A549 (cell line): ENCODE measurements at regions not wholly inside any gene's neighbourhood (a gene's known extent, or its start where the extent isn't known, plus 50 kb on each side); places are given as distances from the start of the nearest gene placed in this dataset.
"Not testable (repeated sequence)": the region's sequence is repeated elsewhere in the genome, so short reads cannot be mapped to it uniquely, and the experiment has no call there.

ENCODE experiments used
- ATAC-seq, 2 experiments: fragments of 200-7000 bp in 1 of 2; fragments of >200 bp in 1 of 2; cut with Nextera tagmentation in 1 of 2; cut with Tn5 transposase in 1 of 2; 3 replicates each; pipeline versions ENCODE4 v1.8.0 to v1.9.1; 2018 to 2020; ENCODE audit warnings: mild to moderate bottlenecking in 1 of 2, moderate library complexity in 1 of 2
- CTCF ChIA-PET: fragments of 300-600 bp; sonication (Branson Sonifier 250); formaldehyde crosslinking; extraction: SDS; loops from one replicate; lab custom pipeline; 2021; ENCODE audit warnings: antibody characterized with exemption, inconsistent platforms; lab: Yijun Ruan, JAX
- POLR2A ChIA-PET: fragments of 350-600 bp; formaldehyde crosslinking; extraction: SDS; loops from one replicate; lab custom pipeline; 2021; ENCODE audit warnings: antibody characterized with exemption, inconsistent platforms; lab: Yijun Ruan, JAX
- DNase-seq, 2 experiments: peaks; one replicate each; pipeline versions ENCODE4 v3.0.0 to v3.0.0-alpha.2; 2011 to 2016; ENCODE audit warnings: low read depth in 1 of 2, low spot score in 1 of 2
- FAIRE-seq: peaks from 2 replicates; lab custom pipeline; 2011; peaks lifted over from hg19 to GRCh38; lab: Jason Lieb, UNC
- H3K27ac ChIP-seq, 2 experiments: fragments of >200 bp; sonication (Bioruptor Twin); formaldehyde crosslinking; 3 replicates each; pipeline ENCODE4 v1.5.1; 2016 to 2017
- H3K4me1 ChIP-seq: fragments of >200 bp; sonication (Bioruptor Twin); formaldehyde crosslinking; 3 replicates; pipeline ENCODE4 v1.6.1; 2016
- H3K4me2 ChIP-seq: fragments of >200 bp; sonication (Bioruptor Twin); formaldehyde crosslinking; 3 replicates; pipeline ENCODE4 v1.6.1; 2016
- H3K4me3 ChIP-seq: fragments of >200 bp; sonication (Bioruptor Twin); formaldehyde crosslinking; 3 replicates; pipeline ENCODE4 v1.5.1; 2016
- H3K9me3 ChIP-seq: fragments of >200 bp; sonication (Bioruptor Twin); formaldehyde crosslinking; 3 replicates; pipeline ENCODE4 v1.6.1; 2016
- EHF ChIP-seq: fragments of 250-450 bp; sonication (Bioruptor Pico); IDR thresholded peaks from 2 replicates; pipeline ENCODE4 v1.5.0; 2020; ENCODE audit warnings: mild to moderate bottlenecking
- EHMT2 ChIP-seq: fragments of 200-600 bp; sonication (generic); IDR thresholded peaks from 2 replicates; pipeline ENCODE4 v1.6.1; 2016; ENCODE audit warnings: antibody characterized with exemption, low read depth, mild to moderate bottlenecking, moderate library complexity
- EP300 ChIP-seq, 2 experiments: fragments of >200 bp; sonication (Bioruptor Twin); formaldehyde crosslinking; IDR thresholded peaks; 2 replicates in 1 of 2; 3 replicates in 1 of 2; pipeline ENCODE4 v1.6.1; 2016 to 2017
- ESRRA ChIP-seq: fragments of 150-350 bp; IDR thresholded peaks from 2 replicates; pipeline ENCODE4 v1.6.1; 2014; ENCODE audit warnings: mild to moderate bottlenecking, low read length, borderline replicate concordance
- FOSL2 ChIP-seq, 2 experiments: fragments of 450-650 bp in 1 of 2; fragments of >200 bp in 1 of 2; sonication (Bioruptor Twin) in 1 of 2; formaldehyde crosslinking; IDR thresholded peaks; 2 replicates each; pipeline versions ENCODE4 v1.5.0 to v1.6.1; 2016 to 2020; ENCODE audit warnings: mild to moderate bottlenecking in 1 of 2, moderate library complexity in 1 of 2
- FOXS1 ChIP-seq: fragments of 250-450 bp; sonication (Bioruptor Pico); IDR thresholded peaks from 2 replicates; pipeline ENCODE4 v1.5.0; 2020; ENCODE audit warnings: mild to moderate bottlenecking, moderate library complexity
- GATA3 ChIP-seq: IDR thresholded peaks from 2 replicates; pipeline ENCODE4 v1.6.1; 2012; ENCODE audit warnings: borderline replicate concordance
- HDAC2 ChIP-seq: fragments of 200-600 bp; sonication (generic); IDR thresholded peaks from 2 replicates; pipeline ENCODE4 v1.6.1; 2016
- HOXB5 ChIP-seq: fragments of 250-450 bp; sonication (Bioruptor Pico); IDR thresholded peaks from 2 replicates; pipeline ENCODE4 v1.5.0; 2020; ENCODE audit warnings: mild to moderate bottlenecking, moderate library complexity
- JUNB ChIP-seq: fragments of >200 bp; sonication (Bioruptor Twin); formaldehyde crosslinking; IDR thresholded peaks from 2 replicates; pipeline ENCODE4 v1.6.1; 2016
- KDM1A ChIP-seq: fragments of 200-600 bp; sonication (generic); IDR thresholded peaks from 2 replicates; pipeline ENCODE4 v1.6.1; 2016; ENCODE audit warnings: low read depth, mild to moderate bottlenecking
- NFE2L2 ChIP-seq: fragments of 150-350 bp; conservative IDR thresholded peaks from 2 replicates; pipeline ENCODE4 v1.6.1; 2014; ENCODE audit warnings: low read length
- NR3C1 ChIP-seq: fragments of >200 bp; sonication (Bioruptor Twin); formaldehyde crosslinking; IDR thresholded peaks from 3 replicates; pipeline ENCODE4 v1.6.1; 2017
- PHF8 ChIP-seq: fragments of 200-600 bp; sonication (generic); IDR thresholded peaks from 2 replicates; pipeline ENCODE4 v1.6.1; 2016; ENCODE audit warnings: low read depth, mild to moderate bottlenecking, antibody characterized with exemption, moderate library complexity, borderline replicate concordance
- RARB ChIP-seq: fragments of 250-450 bp; sonication (Bioruptor Pico); IDR thresholded peaks from 2 replicates; pipeline ENCODE4 v1.8.0; 2021; ENCODE audit warnings: mild to moderate bottlenecking, moderate library complexity
- SREBF2 ChIP-seq: fragments of 450-650 bp; IDR thresholded peaks from 2 replicates; pipeline ENCODE4 v1.6.1; 2014; ENCODE audit warnings: mild to moderate bottlenecking, moderate library complexity
- TFCP2L1 ChIP-seq: fragments of 250-450 bp; sonication (Bioruptor Pico); IDR thresholded peaks from 2 replicates; pipeline ENCODE4 v1.5.0; 2021; ENCODE audit warnings: mild to moderate bottlenecking
- ZFP36 ChIP-seq: fragments of 450-650 bp; IDR thresholded peaks from 2 replicates; pipeline ENCODE4 v1.6.1; 2014; ENCODE audit warnings: borderline replicate concordance; ENCODE audit not compliant: partially characterized antibody
- ZSCAN20 ChIP-seq: fragments of 250-450 bp; sonication (Bioruptor Pico); IDR thresholded peaks from 2 replicates; pipeline ENCODE4 v1.8.0; 2022; ENCODE audit warnings: mild to moderate bottlenecking, moderate library complexity
- WGBS: methylation state at CpG from one replicate; pipeline ENCODE4 v1.1.6; 2017; ENCODE audit errors: missing lambda C conversion rate; 5-methylcytosine and 5-hydroxymethylcytosine counted together
- TF ChIP-seq, protein P1 (sequence below): fragments of >200 bp; sonication (Bioruptor Twin); formaldehyde crosslinking; IDR thresholded peaks from 3 replicates; pipeline ENCODE4 v1.6.1; 2016
- TF ChIP-seq, protein P2 (sequence below): fragments of >200 bp; sonication (Bioruptor Twin); formaldehyde crosslinking; IDR thresholded peaks from 2 replicates; pipeline ENCODE4 v1.6.1; 2016
- TF ChIP-seq, protein P3 (sequence below): fragments of 250-450 bp; sonication (Bioruptor Pico); IDR thresholded peaks from 2 replicates; pipeline ENCODE4 v1.5.0; 2021; ENCODE audit warnings: mild to moderate bottlenecking, moderate library complexity, borderline replicate concordance
- TF ChIP-seq, protein P4 (sequence below): fragments of 250-450 bp; sonication (Bioruptor Pico); IDR thresholded peaks from 2 replicates; pipeline ENCODE4 v1.5.0; 2020; ENCODE audit warnings: low read depth, mild to moderate bottlenecking, moderate library complexity
- TF ChIP-seq, protein P5 (sequence below): fragments of 450-650 bp; IDR thresholded peaks from 2 replicates; pipeline ENCODE4 v1.6.1; 2014; ENCODE audit warnings: antibody characterized with exemption
- TF ChIP-seq, protein P6 (sequence below): fragments of >200 bp; sonication (Bioruptor Twin); formaldehyde crosslinking; IDR thresholded peaks from 3 replicates; pipeline ENCODE4 v1.5.1; 2016

DNA sequence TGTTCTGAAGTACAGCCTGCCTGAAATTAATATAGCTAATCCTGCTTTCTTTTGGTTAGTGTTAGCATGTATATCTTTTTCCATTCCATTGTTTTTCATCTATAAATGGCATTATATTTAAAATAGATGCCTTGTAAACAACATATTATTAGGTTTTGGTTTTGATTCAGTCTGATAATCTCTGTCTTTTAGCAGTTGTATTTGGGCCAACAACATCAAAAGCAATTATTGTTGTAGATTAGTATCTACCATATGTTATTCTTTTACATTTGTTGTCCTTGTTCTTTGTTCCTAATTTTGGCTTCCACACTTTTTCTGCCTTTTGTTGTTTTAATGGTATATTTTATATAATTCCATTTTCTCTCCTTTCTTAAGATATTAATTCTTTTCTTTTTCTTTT lies 678.2 kb upstream of the PRMT6 start:
- FAIRE-seq (no peak), DNase-seq (no peak), ATAC-seq (no peak)
- ChIA-PET CTCF (interaction anchor here (0.6 kb wide), 1 partner anchor 50 kb away, joined by 3 read pairs; no protein-coding TSS in a partner anchor), POLR2A (no interaction called here)
- Histone ChIP-seq H3K27ac (no peak overlapping the region), H3K4me3 (no peak overlapping the region), H3K4me2 (no peak overlapping the region), H3K4me1 (no peaks in the 10 kb centered on the region), H3K9me3 (no peaks in the 10 kb centered on the region)
- TF ChIP-seq, protein P1, sequence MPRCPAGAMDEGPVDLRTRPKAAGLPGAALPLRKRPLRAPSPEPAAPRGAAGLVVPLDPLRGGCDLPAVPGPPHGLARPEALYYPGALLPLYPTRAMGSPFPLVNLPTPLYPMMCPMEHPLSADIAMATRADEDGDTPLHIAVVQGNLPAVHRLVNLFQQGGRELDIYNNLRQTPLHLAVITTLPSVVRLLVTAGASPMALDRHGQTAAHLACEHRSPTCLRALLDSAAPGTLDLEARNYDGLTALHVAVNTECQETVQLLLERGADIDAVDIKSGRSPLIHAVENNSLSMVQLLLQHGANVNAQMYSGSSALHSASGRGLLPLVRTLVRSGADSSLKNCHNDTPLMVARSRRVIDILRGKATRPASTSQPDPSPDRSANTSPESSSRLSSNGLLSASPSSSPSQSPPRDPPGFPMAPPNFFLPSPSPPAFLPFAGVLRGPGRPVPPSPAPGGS: no peak
- TF ChIP-seq NFE2L2 (no peak), FOXS1 (CRISPR knock-in tag) (no peak), EHF (CRISPR knock-in tag) (no peak), HOXB5 (CRISPR knock-in tag) (no peak), TFCP2L1 (CRISPR knock-in tag) (no peak), ZFP36 (no peak), ZSCAN20 (CRISPR knock-in tag) (no peak), GATA3 (no peak), ESRRA (no peak), HDAC2 (no peak), NR3C1 (no peak), JUNB (no peak), EHMT2 (no peak), RARB (CRISPR knock-in tag) (no peak), FOSL2 (IDR thresholded peaks at IDR 0.05) (no peak), FOSL2 (CRISPR knock-in tag; IDR thresholded peaks at IDR 0.05) (no peak)
- TF ChIP-seq, protein P2, sequence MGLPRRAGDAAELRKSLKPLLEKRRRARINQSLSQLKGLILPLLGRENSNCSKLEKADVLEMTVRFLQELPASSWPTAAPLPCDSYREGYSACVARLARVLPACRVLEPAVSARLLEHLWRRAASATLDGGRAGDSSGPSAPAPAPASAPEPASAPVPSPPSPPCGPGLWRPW: no peak
- TF ChIP-seq, protein P3, sequence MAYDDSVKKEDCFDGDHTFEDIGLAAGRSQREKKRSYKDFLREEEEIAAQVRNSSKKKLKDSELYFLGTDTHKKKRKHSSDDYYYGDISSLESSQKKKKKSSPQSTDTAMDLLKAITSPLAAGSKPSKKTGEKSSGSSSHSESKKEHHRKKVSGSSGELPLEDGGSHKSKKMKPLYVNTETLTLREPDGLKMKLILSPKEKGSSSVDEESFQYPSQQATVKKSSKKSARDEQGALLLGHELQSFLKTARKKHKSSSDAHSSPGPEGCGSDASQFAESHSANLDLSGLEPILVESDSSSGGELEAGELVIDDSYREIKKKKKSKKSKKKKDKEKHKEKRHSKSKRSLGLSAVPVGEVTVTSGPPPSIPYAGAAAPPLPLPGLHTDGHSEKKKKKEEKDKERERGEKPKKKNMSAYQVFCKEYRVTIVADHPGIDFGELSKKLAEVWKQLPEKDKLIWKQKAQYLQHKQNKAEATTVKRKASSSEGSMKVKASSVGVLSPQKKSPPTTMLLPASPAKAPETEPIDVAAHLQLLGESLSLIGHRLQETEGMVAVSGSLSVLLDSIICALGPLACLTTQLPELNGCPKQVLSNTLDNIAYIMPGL (CRISPR knock-in tag): no peak
- TF ChIP-seq, protein P4, sequence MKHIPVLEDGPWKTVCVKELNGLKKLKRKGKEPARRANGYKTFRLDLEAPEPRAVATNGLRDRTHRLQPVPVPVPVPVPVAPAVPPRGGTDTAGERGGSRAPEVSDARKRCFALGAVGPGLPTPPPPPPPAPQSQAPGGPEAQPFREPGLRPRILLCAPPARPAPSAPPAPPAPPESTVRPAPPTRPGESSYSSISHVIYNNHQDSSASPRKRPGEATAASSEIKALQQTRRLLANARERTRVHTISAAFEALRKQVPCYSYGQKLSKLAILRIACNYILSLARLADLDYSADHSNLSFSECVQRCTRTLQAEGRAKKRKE (CRISPR knock-in tag): no peak
- TF ChIP-seq, protein P5, sequence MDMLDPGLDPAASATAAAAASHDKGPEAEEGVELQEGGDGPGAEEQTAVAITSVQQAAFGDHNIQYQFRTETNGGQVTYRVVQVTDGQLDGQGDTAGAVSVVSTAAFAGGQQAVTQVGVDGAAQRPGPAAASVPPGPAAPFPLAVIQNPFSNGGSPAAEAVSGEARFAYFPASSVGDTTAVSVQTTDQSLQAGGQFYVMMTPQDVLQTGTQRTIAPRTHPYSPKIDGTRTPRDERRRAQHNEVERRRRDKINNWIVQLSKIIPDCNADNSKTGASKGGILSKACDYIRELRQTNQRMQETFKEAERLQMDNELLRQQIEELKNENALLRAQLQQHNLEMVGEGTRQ: no peak

DNA sequence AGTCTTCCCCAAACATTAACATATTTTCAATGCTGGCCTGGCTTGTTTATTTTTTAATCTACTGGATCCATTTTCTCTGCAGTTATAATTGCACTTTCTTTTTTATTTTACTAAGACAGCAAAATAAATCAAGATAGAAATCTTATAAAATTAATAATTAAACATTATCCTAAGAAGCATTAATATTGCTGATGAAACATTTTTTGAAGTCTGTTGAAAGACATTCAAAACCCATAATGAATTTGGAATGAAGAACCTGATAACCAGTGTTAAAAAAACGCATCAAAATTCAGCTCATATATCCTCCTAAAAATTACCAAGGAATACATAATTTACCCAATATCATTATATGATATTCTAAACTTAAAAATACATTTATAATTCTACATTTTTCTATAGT lies 675.7 kb upstream of the PRMT6 start:
- FAIRE-seq (no peak), DNase-seq (no peak), ATAC-seq (no peak)
- POLR2A ChIA-PET: no interaction called here
- Histone ChIP-seq H3K9me3 (no peaks in the 10 kb centered on the region), H3K4me1 (no peaks in the 10 kb centered on the region), H3K27ac (no peak overlapping the region), H3K4me3 (no peak overlapping the region), H3K4me2 (no peak overlapping the region)
- WGBS: 3% methylated on average over 1 of the region's 1 CpG
- CTCF ChIA-PET: no interaction called here
- TF ChIP-seq JUNB (no peak), NFE2L2 (no peak), SREBF2 (no peak), EP300 (IDR thresholded peaks at IDR 0.05) (no peak), KDM1A (no peak), EHMT2 (no peak), PHF8 (no peak)
- TF ChIP-seq, protein P6, sequence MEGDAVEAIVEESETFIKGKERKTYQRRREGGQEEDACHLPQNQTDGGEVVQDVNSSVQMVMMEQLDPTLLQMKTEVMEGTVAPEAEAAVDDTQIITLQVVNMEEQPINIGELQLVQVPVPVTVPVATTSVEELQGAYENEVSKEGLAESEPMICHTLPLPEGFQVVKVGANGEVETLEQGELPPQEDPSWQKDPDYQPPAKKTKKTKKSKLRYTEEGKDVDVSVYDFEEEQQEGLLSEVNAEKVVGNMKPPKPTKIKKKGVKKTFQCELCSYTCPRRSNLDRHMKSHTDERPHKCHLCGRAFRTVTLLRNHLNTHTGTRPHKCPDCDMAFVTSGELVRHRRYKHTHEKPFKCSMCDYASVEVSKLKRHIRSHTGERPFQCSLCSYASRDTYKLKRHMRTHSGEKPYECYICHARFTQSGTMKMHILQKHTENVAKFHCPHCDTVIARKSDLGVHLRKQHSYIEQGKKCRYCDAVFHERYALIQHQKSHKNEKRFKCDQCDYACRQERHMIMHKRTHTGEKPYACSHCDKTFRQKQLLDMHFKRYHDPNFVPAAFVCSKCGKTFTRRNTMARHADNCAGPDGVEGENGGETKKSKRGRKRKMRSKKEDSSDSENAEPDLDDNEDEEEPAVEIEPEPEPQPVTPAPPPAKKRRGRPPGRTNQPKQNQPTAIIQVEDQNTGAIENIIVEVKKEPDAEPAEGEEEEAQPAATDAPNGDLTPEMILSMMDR: no peak

DNA sequence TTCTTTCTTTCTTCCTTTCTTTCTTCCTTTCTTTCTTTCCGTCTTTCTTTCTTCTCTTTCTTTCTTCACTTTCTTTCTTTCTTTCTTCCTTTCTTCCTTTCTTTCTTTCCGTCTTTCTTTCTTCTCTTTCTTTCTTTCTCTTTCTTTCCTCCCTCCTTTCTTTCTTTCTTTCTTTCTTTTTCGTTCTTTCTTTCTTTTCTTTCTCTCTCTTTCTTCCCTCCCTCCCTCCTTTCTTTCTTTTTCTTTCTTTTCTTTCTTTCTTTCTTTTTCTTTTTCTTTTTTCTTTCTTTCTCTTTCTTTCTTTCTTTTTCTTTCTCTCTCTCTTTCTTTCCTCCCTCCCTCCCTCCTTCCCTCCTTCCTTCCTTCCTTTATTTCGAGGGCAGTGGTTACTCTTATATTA lies 667.3 kb upstream of the PRMT6 start:
- H3K9me3 ChIP-seq, FAIRE-seq, ATAC-seq, H3K4me2 ChIP-seq, CTCF ChIA-PET, POLR2A ChIA-PET, DNase-seq, H3K4me1 ChIP-seq, H3K4me3 ChIP-seq, H3K27ac ChIP-seq: not testable (repeated sequence)
- WGBS: 13% methylated on average over 2 of the region's 4 CpGs
